HEK293T (cell line): ENCODE measurements at regions not wholly inside any gene's neighbourhood (a gene's known extent, or its start where the extent isn't known, plus 50 kb on each side); places are given as distances from the start of the nearest gene placed in this dataset.

Source experiments
- BHLHE40 ChIP-seq: fragments of 450-650 bp; IDR thresholded peaks from 2 replicates; pipeline ENCODE4 v1.6.1; 2016; ENCODE audit warnings: mild to moderate bottlenecking, moderate library complexity, borderline replicate concordance
- CTBP1 ChIP-seq: fragments of 450-650 bp; IDR thresholded peaks from 2 replicates; pipeline ENCODE4 v1.6.1; 2016; ENCODE audit warnings: borderline replicate concordance
- ELF4 ChIP-seq: fragments of 450-650 bp; IDR thresholded peaks from 2 replicates; pipeline ENCODE4 v1.6.1; 2017; ENCODE audit warnings: antibody characterized with exemption
- FOXA1 ChIP-seq: fragments of 450-650 bp; IDR thresholded peaks from 2 replicates; pipeline ENCODE4 v1.6.1; 2016; ENCODE audit warnings: mild to moderate bottlenecking
- HDGF ChIP-seq: fragments of 450-650 bp; IDR thresholded peaks from 2 replicates; pipeline ENCODE4 v1.6.1; 2017; ENCODE audit warnings: antibody characterized with exemption, borderline replicate concordance
- L3MBTL2 ChIP-seq: fragments of 450-650 bp; conservative IDR thresholded peaks from 2 replicates; pipeline ENCODE4 v1.6.1; 2016; ENCODE audit warnings: mild to moderate bottlenecking
- LEF1 ChIP-seq: fragments of 450-650 bp; IDR thresholded peaks from 2 replicates; pipeline ENCODE4 v1.6.1; 2017; ENCODE audit warnings: mild to moderate bottlenecking, borderline replicate concordance
- NFRKB ChIP-seq: fragments of 450-650 bp; IDR thresholded peaks from 2 replicates; pipeline ENCODE4 v1.6.1; 2016; ENCODE audit warnings: mild to moderate bottlenecking, moderate library complexity
- PKNOX1 ChIP-seq: fragments of 450-650 bp; IDR thresholded peaks from 2 replicates; pipeline ENCODE4 v1.6.1; 2016
- SP1 ChIP-seq: fragments of 450-650 bp; IDR thresholded peaks from 2 replicates; pipeline ENCODE4 v1.6.1; 2017
- SUZ12 ChIP-seq: fragments of 450-650 bp; IDR thresholded peaks from 2 replicates; pipeline ENCODE4 v1.6.1; 2016; ENCODE audit warnings: mild to moderate bottlenecking
- TARDBP ChIP-seq: fragments of 450-650 bp; IDR thresholded peaks from 2 replicates; pipeline ENCODE4 v1.6.1; 2016

GRCh38 chr15:62697636-62698035 is 344.9 kb upstream of the TPM1 start:
- TF ChIP-seq TARDBP: no peak
- TF ChIP-seq L3MBTL2: no peak
- no peak for TF ChIP-seq SP1
- TF ChIP-seq ELF4: no peak
- TF ChIP-seq HDGF: no peak
- no peak for TF ChIP-seq NFRKB
- TF ChIP-seq SUZ12: no peak
- no peak for TF ChIP-seq FOXA1
- TF ChIP-seq PKNOX1: no peak
- TF ChIP-seq BHLHE40: no peak
- TF ChIP-seq CTBP1: no peak
- no peak for TF ChIP-seq LEF1
